Embryonic facial prominence (tissue), 1 donor: ENCODE measurements at regions not wholly inside any gene's neighbourhood (a gene's known extent, or its start where the extent isn't known, plus 50 kb on each side); places are given as distances from the start of the nearest gene placed in this dataset.

ENCODE experiments used
- DNase-seq: peaks from one replicate; pipeline ENCODE4 v3.0.0-alpha.2; 2016; ENCODE audit errors: extremely low spot score

DNA sequence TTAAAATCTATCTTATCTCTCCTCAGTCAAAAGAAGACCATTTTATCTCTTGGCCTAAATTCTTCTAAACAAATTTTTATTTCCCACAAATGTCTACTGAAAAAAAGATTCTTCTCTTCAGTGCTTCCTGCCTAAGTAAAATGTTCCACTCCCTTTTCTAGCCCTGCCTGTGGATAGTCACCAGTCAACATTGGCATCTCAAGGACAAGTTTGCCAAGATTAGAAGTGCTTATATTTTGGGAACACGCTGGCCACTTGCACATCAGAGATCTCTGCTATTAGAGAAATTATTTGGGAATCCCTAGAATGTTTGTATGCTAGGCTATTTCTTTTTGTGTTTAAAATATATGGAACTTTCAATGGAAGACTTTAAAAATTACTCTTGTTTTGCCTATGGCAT is 758.2 kb upstream of the CDH7 start:
- no peak for DNase-seq

DNA sequence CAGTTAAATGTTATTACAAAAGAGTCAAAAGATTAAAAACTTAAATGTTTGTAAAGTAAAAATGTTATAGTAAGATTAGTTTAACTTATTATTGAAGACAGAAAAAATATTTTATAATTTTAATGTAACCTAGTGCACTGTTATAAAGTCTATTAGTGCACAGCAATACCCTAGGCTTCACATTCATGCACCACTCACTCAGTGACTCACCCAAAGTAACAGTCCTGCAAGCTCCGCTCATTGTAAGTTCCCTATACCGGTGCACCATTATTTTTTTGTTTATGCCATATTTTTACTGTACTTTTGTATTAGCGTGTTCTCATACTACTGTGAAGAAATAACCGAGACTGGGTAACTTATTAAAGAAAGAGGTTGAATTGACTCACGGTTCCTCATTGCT is 759.7 kb upstream of the CDH7 start:
- no peak for DNase-seq

DNA sequence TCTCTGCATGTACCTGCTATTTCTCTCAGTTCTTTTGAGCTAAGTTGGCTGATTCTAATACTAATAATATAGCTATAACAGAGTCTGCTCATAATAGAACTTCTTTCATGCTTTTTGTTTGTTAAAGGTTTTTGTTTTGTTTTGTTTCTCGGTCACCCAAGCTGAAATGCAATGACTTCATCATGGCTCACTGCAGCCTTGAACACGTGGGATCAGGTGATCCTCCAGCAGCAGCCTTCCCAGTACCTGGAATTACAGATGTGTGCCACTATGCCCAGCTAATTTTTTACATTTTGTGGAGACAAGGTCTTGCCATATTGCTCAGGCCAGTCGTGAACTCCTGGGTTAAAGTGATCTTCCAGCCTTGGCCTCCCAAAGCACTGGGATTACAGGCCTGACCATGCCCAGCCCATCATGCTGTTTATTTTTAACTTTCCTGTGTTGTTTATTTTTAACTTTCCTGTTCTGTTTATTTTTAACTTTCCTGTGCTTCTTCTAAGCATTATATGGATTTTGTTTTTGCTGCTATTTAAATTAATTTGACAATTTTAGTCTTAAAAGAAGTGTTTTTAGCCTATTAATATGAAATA is 763.8 kb upstream of the CDH7 start:
- no peak for DNase-seq

DNA sequence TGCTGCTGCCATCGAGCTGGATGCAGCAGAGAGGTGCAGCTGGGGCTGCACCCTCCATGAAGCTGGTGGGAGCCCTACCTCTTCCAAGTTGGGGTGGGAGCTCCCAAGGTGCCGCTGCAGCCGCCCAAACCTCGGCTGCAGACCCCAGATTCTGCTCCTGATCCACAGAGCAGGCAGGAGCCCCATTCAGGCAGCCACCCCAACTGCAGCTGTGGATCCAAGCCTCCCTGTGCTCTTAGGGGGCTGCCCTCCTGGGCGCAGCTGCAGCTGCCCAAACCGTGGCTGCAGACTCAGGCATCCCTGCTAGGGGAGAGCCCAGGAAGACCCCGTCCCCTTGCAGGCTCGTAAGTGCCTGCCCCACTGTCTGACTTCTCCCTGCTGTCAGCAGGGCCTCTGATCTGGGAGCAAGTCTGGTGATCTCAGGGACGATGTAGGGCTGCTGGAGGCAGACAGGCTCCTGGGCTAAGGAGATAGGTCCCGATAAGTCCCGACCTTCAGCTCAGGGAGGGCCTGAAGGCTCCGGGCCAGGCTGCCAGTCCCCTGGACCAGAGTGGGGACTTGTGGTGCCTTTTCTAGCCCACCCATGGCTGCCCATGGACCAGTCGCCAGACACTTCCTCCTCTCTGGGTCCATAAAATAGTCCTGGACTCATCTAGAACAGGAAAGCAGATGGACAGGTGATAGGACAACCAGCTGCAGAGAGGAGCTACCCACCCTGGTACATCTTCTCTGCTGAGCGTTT is 767.1 kb upstream of the CDH7 start:
- no peak for DNase-seq

DNA sequence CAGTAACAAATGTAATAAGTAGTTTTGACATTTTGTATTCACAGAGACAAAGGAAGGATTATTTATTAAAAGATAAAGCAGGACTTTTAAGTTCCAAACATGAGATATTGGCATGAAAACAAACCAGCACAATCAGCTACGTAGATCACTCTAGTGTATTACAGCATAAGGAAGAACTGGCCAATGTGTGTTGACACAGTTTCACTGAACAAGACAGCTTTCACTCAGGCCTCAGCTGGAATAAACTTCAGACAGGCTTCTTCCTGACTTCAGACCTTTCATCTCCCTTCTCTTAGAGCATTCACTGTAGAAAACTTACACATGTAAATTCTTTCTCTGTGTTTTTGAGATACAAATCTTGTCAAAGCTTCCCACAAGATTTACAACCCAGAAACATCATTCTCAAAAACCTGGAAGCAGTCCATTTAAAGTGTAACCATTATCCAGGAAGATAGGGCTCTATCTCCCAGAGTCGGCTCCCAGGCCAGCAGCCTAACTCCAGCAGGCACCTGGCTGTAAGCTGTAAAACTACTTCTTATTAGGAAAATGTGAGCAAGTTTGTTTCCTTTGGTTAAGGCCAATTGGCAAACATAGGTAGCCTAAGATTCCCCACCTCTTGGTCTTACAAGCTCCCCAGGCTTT is 768.3 kb upstream of the CDH7 start:
- DNase-seq, result no peak

DNA sequence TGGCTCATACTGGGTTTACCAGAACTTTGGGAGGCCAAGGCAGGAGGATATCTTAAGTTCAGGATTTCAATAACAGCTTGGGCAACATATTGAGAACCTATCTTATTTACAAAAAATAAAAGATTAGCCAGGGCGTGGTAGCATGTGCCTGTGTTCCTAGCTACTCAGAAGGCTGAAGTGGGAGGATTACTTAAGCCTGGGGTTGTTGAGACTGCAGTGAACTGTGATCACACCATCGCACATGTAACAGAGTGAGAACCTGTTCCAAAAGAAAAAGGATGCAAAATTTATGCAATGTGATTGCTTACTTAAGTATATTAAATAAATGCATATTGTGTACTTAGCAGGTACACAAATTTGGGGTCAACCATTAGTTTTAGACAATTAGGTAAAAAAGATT is 768.9 kb upstream of the CDH7 start:
- DNase-seq, result no peak

DNA sequence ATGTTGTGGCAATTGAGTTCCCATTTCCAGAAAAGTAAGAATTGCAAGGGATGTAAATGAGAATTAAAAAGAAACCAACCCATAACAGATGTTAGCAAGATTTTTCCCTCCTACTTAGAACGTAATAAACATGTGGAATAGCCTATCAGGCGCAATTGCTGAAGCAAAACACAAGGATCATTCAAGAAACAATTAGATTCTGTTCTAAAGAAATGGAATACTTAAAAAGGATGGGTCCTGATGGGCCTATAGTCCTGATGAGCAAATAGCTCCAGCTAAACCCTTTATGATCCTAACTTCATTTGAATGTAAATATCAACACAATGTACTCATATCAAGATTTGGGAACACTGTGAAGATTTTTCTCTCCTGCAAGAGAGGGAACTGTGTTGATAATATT is 771.0 kb upstream of the CDH7 start:
- no peak for DNase-seq

DNA sequence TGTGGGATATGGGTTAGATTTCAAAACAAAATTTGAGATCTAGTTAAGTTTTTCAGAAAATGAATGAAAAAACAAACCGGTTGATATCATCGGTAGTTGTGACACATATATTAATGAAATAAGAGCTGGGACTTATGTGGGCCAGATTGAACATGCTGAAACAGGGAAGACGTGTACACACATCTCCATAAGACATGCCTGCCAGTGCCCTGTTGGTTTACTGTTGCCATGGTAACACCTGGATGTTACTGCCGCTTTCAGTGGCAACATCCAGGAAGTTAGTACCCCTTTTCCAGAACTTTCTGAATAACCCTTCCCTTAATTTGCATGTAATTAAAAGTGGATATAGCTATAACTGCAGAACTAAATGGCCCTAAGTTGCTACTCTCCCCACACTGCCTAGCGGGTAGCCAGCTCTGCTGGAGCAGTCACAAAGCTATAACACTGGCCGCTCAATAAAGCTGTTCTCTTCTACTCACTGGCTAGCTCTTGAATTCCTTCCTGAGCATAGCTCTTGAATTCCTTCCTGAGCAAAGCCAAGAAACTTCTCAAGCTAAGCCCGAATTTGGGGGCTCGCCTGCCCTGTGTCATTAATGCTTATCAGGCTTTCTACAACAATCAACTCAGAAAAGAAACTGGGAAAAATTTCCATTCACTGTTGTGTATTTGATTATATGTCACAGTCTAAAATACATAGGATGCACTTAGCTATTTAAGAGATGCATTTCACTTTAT is 776.3 kb upstream of the CDH7 start:
- DNase-seq, result no peak

DNA sequence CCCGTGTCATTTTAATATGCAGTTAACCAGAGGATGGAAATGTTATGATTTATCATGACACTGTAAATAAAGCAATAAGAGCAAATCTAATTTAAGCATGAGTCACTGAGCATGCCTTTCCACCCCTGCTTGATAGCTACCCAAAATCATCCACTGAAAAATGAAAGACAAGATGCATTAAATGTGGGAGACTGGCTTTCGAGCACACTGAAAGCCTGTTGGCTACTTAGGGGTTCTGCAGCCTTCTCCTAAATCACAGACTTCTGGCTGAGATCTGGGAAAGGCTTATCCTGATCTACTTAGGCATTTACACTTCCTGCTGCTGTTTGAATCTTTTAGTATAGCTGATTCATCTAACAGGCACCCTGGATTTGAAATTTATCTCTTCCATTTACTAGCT is 778.3 kb upstream of the CDH7 start:
- DNase-seq, result no peak

DNA sequence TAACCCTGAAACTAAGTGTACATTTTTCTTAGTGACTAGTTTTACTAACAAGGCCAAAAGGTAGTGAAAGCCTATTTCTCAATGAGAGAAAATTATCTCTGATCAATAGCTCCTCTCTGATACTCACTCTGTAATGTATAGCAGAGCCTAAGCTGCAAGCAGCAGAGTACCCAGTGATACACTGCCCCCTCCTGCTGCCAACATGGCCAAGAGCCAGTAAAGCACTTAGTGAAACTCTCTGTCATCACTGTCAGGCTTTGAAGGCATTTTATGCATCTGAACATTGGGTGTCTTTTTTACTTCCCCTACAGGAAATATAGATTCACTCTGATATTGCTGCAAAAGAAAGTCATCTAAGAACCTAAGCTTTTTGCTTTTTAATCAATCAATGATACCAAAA is 784.1 kb upstream of the CDH7 start:
- DNase-seq, result no peak

DNA sequence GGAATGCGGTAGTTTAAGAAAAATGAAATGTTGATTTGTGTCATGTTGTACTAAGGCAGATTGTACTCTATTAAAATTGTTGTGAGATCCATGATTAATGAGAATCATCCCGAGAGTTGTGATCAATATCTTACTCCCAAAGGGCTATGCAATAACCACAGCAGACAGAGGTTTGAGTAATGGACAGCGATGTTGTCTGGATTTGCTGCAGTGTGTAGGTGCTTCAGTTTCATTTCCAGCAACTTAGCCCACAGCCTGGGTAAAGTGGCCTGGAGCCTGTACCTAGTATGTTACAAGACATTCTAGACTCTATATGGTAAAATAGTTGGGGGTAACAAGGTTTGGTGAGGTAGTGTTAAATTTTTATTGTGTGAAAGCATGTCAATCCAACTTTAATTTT is 794.3 kb upstream of the CDH7 start:
- DNase-seq, result no peak

DNA sequence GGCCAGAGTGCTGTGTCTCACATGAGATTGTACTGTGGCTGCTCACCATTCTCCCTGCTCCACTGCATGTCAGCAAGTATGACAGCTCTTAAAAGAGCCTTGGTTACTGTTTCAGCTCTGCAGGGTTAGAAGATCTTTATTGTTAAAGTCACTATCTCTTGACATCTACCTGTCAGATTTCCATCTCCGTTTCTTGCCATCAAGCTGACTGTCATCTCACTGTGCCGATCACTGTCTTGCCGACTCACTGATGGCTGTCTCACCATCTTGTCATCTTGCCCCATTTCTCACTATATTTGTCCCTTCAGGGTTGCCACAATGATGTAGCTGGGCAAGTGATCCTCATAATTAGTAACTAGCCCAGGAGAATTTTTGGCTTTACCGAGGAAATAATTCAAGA is 800.9 kb upstream of the CDH7 start:
- no peak for DNase-seq

DNA sequence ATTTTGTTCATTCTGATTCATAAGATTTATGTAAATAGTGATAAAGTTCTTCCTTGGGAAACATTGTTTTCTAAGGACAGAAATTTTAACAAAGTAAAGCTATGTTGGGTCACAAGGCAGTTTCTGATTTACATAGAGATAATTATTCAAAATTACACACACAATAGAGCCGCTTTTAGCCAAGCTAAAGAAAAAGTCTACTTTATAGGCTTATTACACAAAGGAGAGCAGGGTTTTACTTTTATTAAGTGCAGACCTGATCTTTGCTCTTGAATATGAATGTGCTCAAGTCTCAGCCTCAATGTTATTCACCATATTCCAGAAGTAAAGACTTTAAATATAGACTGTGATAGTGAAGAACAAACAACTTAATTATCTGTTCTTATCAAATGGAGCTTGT is 787.8 kb upstream of the LINC00305 start:
- no peak for DNase-seq

DNA sequence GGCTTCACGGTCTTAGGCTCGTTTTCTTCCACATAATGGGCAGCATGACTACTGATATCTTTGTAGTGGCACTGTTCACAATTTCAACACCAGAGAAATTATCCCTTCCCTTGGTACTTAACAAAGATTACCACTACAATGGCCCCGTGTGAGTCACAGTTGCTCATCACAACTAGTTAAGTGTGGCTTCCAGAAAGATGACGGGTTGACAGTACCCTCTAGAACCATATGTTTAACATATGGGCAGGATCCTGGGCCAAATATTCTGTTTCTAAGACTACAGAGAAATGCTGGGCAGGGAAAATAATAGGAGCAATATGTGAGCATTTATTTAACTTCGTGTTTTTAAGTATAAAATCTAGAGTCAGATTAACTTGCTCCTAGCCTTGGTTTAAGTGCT is 780.1 kb upstream of the LINC00305 start:
- no peak for DNase-seq

DNA sequence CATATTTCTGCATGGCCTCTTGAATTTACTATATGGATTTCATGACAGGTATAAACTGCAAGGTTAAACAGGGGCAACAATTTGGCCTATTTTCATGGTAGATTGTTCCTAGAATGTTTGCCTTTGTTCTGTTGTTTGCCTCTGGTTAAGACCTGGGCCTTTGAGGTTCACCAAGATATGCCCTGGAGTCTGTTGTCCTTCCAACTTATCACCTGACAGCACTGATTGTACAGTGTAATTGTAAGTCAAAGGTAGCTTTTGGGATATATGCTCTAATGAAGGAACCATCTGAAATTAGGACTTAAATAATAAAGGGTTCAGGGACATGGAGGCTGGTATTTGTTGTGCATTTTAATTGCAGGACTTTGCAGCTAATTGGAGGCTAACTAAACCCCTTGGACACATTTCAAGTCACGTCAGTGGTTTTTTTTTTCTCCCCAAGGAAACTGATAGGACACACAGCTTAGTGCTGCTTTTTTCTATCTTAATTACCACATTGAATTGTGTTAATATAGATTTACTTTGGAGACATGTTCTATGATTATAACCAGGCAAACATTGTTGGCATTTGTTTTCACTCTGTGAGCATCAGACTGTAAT is 771.2 kb upstream of the LINC00305 start:
- no peak for DNase-seq

DNA sequence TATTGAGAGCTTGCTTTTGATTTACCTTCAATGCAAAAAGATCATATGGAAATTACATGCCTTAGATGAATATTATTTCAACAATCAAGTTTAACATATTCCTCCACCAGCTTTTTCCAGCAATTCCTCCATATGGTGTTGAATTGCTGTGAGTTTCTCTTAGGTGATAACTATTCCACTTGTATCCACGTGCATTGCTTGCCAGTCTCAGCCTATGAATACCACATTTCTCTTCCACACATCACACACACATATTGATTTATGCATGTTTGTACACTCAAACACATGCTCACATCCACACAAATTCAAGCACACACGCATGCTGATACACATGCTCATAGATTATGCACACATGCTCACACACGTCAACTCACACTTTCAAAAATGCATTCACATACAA is 770.0 kb upstream of the LINC00305 start:
- DNase-seq, result no peak

DNA sequence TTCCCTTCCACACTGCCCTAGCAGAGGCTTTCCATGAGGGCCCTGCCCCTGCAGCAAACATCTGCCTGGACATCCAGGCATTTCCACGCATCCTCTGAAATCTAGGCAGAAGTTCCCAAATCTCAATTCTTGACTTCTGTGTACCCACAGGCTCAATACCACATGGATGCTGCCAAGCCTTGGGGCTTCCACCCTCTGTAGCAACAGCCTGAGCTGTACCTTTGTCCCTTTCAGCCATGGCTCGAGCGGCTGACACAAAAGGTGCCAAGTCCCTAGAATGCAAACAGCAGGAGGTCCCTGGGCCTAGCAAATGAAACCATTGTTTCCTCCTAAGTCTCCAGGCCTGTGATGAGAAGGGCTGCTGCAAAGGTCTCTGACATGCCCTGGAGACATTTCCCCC is 744.5 kb upstream of the LINC00305 start:
- DNase-seq, result no peak

DNA sequence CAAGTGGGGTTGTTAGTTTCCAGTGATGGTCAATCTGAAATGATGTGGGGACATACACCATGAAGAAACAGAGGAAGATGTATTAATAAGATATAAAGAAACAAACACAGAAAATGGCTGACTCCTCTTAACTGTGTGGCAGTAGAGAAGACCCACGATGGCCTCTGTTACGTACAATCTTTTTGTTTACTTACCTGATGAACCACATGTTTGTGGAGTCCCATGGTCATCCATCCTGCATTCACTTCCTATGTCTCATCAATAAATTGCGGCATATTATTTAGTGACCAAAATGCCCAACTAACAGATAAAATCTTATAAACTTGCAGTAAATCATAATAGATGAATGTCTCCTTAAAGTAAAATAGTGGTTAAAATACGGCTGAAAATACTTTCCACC is 740.1 kb upstream of the LINC00305 start:
- DNase-seq, result no peak

DNA sequence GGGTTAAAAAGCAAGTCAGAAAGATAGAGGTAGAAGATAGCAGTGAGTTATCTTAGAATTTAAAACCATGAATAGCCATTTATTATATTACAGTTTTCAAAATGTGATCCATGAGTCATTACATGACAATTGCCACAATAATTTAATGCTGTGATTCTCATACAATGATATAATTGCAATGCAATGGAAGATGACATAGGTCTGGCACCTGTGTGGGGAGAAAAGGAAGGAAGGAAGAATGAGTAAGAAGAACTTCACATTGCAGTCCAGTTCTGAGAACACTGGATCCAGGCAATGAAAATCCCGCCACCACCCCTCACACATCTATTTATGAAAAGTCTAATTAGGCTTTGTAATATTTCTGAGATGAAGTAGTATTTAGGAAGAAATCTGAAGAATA is 738.1 kb upstream of the LINC00305 start:
- DNase-seq, result no peak

DNA sequence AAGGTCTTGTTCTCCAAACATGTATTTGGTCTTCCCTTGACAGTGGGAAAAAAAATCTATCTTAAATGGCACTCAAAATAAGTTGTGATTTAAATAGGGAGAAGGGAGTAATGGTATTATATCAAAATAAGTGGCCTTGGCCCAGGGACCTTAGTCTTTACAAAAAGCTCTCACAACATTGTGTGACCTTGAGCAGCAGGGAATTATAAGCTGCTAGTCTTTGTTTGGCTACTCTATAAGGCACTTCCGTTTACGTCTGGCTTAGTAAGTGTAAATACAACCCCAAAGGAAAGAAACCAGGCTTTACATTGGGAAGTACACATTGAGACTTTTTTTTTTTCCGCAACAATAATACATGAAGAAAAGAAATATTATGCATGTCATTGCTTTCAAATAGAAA is 734.0 kb upstream of the LINC00305 start:
- DNase-seq, result no peak

DNA sequence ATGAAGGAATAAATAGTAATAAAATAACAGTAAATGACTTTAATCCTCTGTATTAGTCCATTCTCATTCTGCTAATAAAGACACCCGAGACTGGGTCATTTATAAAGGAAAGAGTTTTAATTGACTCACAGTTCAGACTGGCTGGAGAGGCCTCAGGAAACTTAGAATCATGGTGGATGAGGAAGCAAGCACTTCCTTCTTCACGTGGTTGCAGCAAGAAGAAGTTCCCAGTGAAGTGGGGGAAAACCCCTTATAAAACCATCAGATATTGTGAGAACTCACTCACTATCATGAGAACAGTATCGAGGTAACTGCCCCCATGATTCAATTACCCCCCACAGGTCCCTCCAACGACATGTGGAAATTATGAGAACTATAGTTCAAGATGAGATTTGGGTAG is 727.9 kb upstream of the LINC00305 start:
- DNase-seq, result no peak

DNA sequence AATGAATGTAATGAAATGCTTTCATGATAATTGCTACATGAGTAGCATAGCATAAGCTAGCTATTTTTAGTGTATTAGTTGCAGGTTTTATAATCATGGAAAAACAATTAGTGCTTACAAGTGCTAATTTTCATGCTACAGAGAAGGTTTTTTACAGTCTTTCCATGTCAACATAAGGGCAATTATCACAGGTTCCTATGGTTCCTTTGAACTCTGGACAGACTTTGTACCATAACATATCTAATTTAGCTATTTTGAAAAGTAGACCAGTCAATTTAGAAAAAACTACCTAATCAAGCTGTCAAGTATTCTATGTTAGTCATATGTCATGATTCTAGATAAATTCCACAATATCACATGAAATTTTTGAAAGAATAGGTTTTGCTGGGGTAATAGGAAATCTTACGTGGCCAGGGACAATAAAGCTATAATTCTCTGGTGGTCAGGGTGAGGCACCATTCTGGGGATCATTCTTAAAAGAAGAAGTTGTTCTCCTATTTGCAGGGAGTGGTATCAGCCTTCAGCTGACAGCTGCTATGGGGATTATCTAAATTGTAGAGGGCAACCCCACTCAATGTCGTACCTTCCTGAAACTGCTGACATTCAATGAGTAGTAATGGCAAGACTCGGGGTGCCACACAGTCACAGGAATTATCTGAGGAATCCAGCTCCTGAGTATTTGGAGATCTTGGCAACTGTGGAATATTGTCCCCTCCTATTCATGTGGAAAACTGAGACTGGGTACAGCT is 724.0 kb upstream of the LINC00305 start:
- no peak for DNase-seq
